Esophagus muscularis mucosa (tissue), 4 donors: ENCODE measurements at regions not wholly inside any gene's neighbourhood (a gene's known extent, or its start where the extent isn't known, plus 50 kb on each side); places are given as distances from the start of the nearest gene placed in this dataset.

Experiments
- DNase-seq: peaks from one replicate; pipeline ENCODE4 v3.0.0-alpha.2; 2017; ENCODE audit errors: extremely low spot score
- H3K27ac ChIP-seq, 4 donors: fragments of 200-600 bp; sonication (generic); replicated peaks in 1 of 4; 1 replicate in 3 of 4; 2 replicates in 1 of 4; pipeline ENCODE4 v1.5.1; 2016 to 2019; ENCODE audit warnings: mild to moderate bottlenecking in 1 of 4
- H3K27me3 ChIP-seq, 4 donors: fragments of 200-600 bp; sonication (generic); one replicate each; pipeline versions ENCODE4 v1.5.1 to v1.6.0; 2016 to 2019
- H3K36me3 ChIP-seq, 4 donors: fragments of 200-600 bp; sonication (generic); one replicate each; pipeline ENCODE4 v1.5.1; 2016 to 2019
- H3K4me1 ChIP-seq, 4 donors: fragments of 200-600 bp; sonication (generic); one replicate each; pipeline ENCODE4 v1.5.1; 2016 to 2019
- H3K4me3 ChIP-seq, 4 donors: fragments of 200-600 bp; sonication (generic); 1 replicate in 2 of 4; 2 replicates in 2 of 4; pipeline ENCODE4 v1.5.1; 2016 to 2019; ENCODE audit warnings: mild to moderate bottlenecking in 4 of 4, moderate library complexity in 1 of 4
- H3K9me3 ChIP-seq, 4 donors: fragments of 200-600 bp; sonication (generic); 1 replicate in 3 of 4; 2 replicates in 1 of 4; pipeline ENCODE4 v1.5.1; 2016 to 2019
- CTCF ChIP-seq, 3 experiments: fragments of 200-600 bp in 2 of 3; fragments of 450-650 bp in 1 of 3; sonication (generic) in 2 of 3; IDR thresholded peaks; one replicate each; pipeline ENCODE4 v1.5.1; 2017 to 2019; ENCODE audit warnings: antibody characterized with exemption in 3 of 3, mild to moderate bottlenecking in 2 of 3, moderate library complexity in 1 of 3
- EP300 ChIP-seq: sonication (generic); formaldehyde crosslinking; IDR thresholded peaks from one replicate; pipeline ENCODE4 v1.6.1; 2017; ENCODE audit warnings: antibody characterized with exemption
- POLR2A ChIP-seq: fragments of 450-650 bp; IDR thresholded peaks from one replicate; pipeline ENCODE4 v1.6.1; 2017; ENCODE audit warnings: antibody characterized with exemption, moderate library complexity, mild to moderate bottlenecking, low read depth
- POLR2AphosphoS5 ChIP-seq, 2 donors: sonication (generic); formaldehyde crosslinking; IDR thresholded peaks; one replicate each; pipeline ENCODE4 v1.6.1; 2017; ENCODE audit warnings: antibody characterized with exemption in 2 of 2
- WGBS: methylation state at CpG from one replicate; pipeline ENCODE4 v1.1.5; 2018; 5-methylcytosine and 5-hydroxymethylcytosine counted together
- intact Hi-C: fragments of 100-400 bp; cut with DNase I; formaldehyde crosslinking; loops from one replicate; pipeline ENCODE4 v1.15.1; 2023

GRCh38 chr10:112053895-112054294 lies 129.7 kb downstream of the GPAM start:
- H3K9me3 ChIP-seq: no peaks in the 10 kb centered on the region
- 88% methylated on average over 1 of the region's 1 CpG for WGBS
- no peak for DNase-seq
- no peaks in the 10 kb centered on the region for H3K4me1 ChIP-seq
- H3K4me3 ChIP-seq: no peak overlapping the region
- TF ChIP-seq EP300: no peak
- no peak for TF ChIP-seq POLR2AphosphoS5 (IDR thresholded peaks at IDR 0.05)
- no peak for TF ChIP-seq POLR2A
- no peak for TF ChIP-seq CTCF (IDR thresholded peaks at IDR 0.05)
- H3K27me3 ChIP-seq: no peaks in the 10 kb centered on the region
- H3K36me3 ChIP-seq: no peaks in the 10 kb centered on the region
- no peak overlapping the region for H3K27ac ChIP-seq
- intact Hi-C loops: no loop called here

- TF ChIP-seq CTCF (IDR thresholded peaks at IDR 0.05): no peak
- TF ChIP-seq POLR2A: no peak
- no peak for TF ChIP-seq POLR2AphosphoS5 (IDR thresholded peaks at IDR 0.05)
- TF ChIP-seq EP300: no peak
- no peak for DNase-seq
- H3K4me1 ChIP-seq: no peaks in the 10 kb centered on the region
- H3K9me3 ChIP-seq: no peaks in the 10 kb centered on the region
- H3K27me3 ChIP-seq: no peaks in the 10 kb centered on the region
- no peaks in the 10 kb centered on the region for H3K36me3 ChIP-seq
- no peak overlapping the region for H3K4me3 ChIP-seq
- WGBS: 86% methylated on average over 5 of the region's 5 CpGs
- H3K27ac ChIP-seq: no peak overlapping the region
- intact Hi-C loops: no loop called here
Observed at GRCh38 chr10:112054516-112054915, 129.0 kb downstream of the GPAM start.

GRCh38 chr10:112057072-112057471 lies 126.5 kb downstream of the GPAM start:
- intact Hi-C loops: no loop called here
- no peaks in the 10 kb centered on the region for H3K36me3 ChIP-seq
- H3K4me3 ChIP-seq: no peak overlapping the region
- no peaks in the 10 kb centered on the region for H3K9me3 ChIP-seq
- WGBS: 93% methylated on average over 2 of the region's 2 CpGs
- H3K27ac ChIP-seq: no peak overlapping the region
- H3K27me3 ChIP-seq: no peaks in the 10 kb centered on the region
- DNase-seq: no peak
- TF ChIP-seq CTCF (IDR thresholded peaks at IDR 0.05): no peak
- TF ChIP-seq POLR2AphosphoS5 (IDR thresholded peaks at IDR 0.05): no peak
- TF ChIP-seq EP300: no peak
- no peak for TF ChIP-seq POLR2A
- no peaks in the 10 kb centered on the region for H3K4me1 ChIP-seq

- TF ChIP-seq EP300: no peak
- TF ChIP-seq POLR2A: no peak
- no peak for TF ChIP-seq POLR2AphosphoS5 (IDR thresholded peaks at IDR 0.05)
- TF ChIP-seq CTCF (IDR thresholded peaks at IDR 0.05): no peak
- no peak for DNase-seq
- H3K4me3 ChIP-seq: no peak overlapping the region
- WGBS: 74% methylated on average over 6 of the region's 6 CpGs
- intact Hi-C loops: no loop called here
- H3K27ac ChIP-seq: no peak overlapping the region
- H3K9me3 ChIP-seq: no peaks in the 10 kb centered on the region
- H3K36me3 ChIP-seq: no peaks in the 10 kb centered on the region
- no peaks in the 10 kb centered on the region for H3K27me3 ChIP-seq
- H3K4me1 ChIP-seq: no peaks in the 10 kb centered on the region
Observed at GRCh38 chr10:112059220-112059619, 124.3 kb downstream of the GPAM start.

- DNase-seq: no peak
- Histone ChIP-seq H3K27ac (no peak overlapping the region), H3K27me3 (no peaks in the 10 kb centered on the region), H3K4me1 (no peaks in the 10 kb centered on the region), H3K36me3 (no peaks in the 10 kb centered on the region), H3K4me3 (no peak overlapping the region), H3K9me3 (no peaks in the 10 kb centered on the region)
- 88% methylated on average over 2 of the region's 2 CpGs for WGBS
- TF ChIP-seq EP300 (no peak), POLR2AphosphoS5 (IDR thresholded peaks at IDR 0.05) (no peak), CTCF (IDR thresholded peaks at IDR 0.05) (no peak), POLR2A (no peak)
- intact Hi-C loops: no loop called here
Observed at GRCh38 chr10:112071596-112072133, 111.9 kb downstream of the GPAM start.
